Endothelial cell of umbilical vein (primary cell): ENCODE measurements at regions not wholly inside any gene's neighbourhood (a gene's known extent, or its start where the extent isn't known, plus 50 kb on each side); places are given as distances from the start of the nearest gene placed in this dataset.

ENCODE experiments used
- BruUV-seq: library from RNA; stranded (reverse); fragments of 400-500 nt; replicated peaks from 2 replicates; lab custom pipeline; 2021; lab: Mats Ljungman, UMichigan
- CTCF ChIA-PET: fragments of 300-600, 350-600 bp; sonication (Branson Sonifier 250); formaldehyde crosslinking; loops from one replicate; lab custom pipeline; 2021; ENCODE audit warnings: antibody characterized with exemption, inconsistent platforms; lab: Charles Lee
- POLR2A ChIA-PET: fragments of 300-600, 350-600 bp; sonication (Branson Sonifier 250); formaldehyde crosslinking; loops from one replicate; lab custom pipeline; 2021; ENCODE audit warnings: antibody characterized with exemption, inconsistent platforms; lab: Charles Lee
- DNase-seq: peaks from one replicate; pipeline ENCODE4 v3.0.0-alpha.2; 2011; ENCODE audit warnings: low read depth, low spot score
- FAIRE-seq: peaks from 2 replicates; lab custom pipeline; 2011; peaks lifted over from hg19 to GRCh38; lab: Jason Lieb, UNC
- H2AFZ ChIP-seq: 2 replicates; pipeline ENCODE4 v1.6.0; 2012; ENCODE audit warnings: low read depth, low read length, control low read depth, inconsistent platforms
- H3K27ac ChIP-seq: 2 replicates; pipeline ENCODE4 v1.5.1; 2011; ENCODE audit warnings: low read depth, mild to moderate bottlenecking, control low read depth, low read length, moderate library complexity; ENCODE audit not compliant: insufficient read depth
- H3K27me3 ChIP-seq, 2 experiments: 2 replicates each; pipeline versions ENCODE4 v1.6.0 to v1.6.1; 2011; ENCODE audit warnings: low read length in 2 of 2, mixed read lengths in 1 of 2; ENCODE audit not compliant: control insufficient read depth in 2 of 2, insufficient read depth in 2 of 2
- H3K36me3 ChIP-seq, 2 experiments: 2 replicates in 1 of 2; 3 replicates in 1 of 2; pipeline ENCODE4 v1.5.1; 2011; ENCODE audit warnings: low read length in 2 of 2, mild to moderate bottlenecking in 1 of 2, moderate library complexity in 1 of 2; ENCODE audit not compliant: control insufficient read depth in 2 of 2, insufficient read depth in 2 of 2; ENCODE audit errors: extremely low read depth in 1 of 2
- H3K4me1 ChIP-seq: 3 replicates; pipeline ENCODE4 v1.5.1; 2011; ENCODE audit warnings: mild to moderate bottlenecking, low read length; ENCODE audit not compliant: control insufficient read depth, insufficient read depth; ENCODE audit errors: extremely low read depth
- H3K4me2 ChIP-seq: 2 replicates; pipeline ENCODE4 v1.6.1; 2011; ENCODE audit warnings: low read length, control low read depth, mixed read lengths; ENCODE audit not compliant: insufficient read depth
- H3K4me3 ChIP-seq, 3 experiments: fragments of 200-600 bp in 1 of 3; sonication (generic), shearing (Covaris generic) in 1 of 3; replicated peaks in 1 of 3; 2 replicates each; pipeline ENCODE4 v1.5.1; 2011 to 2016; ENCODE audit warnings: control low read depth in 3 of 3, low read length in 3 of 3, mild to moderate bottlenecking in 2 of 3, inconsistent platforms in 1 of 3, low read depth in 1 of 3, moderate library complexity in 1 of 3; ENCODE audit not compliant: insufficient read depth in 1 of 3
- H3K79me2 ChIP-seq: 2 replicates; pipeline ENCODE4 v1.6.0; 2012; ENCODE audit warnings: low read length, inconsistent platforms; ENCODE audit not compliant: control insufficient read depth, insufficient read depth
- H3K9ac ChIP-seq: replicated peaks from 2 replicates; pipeline ENCODE3; 2011; ENCODE audit warnings: low read length, control low read depth; ENCODE audit not compliant: insufficient read depth; ENCODE audit errors: extremely low read depth
- H3K9me1 ChIP-seq: replicated peaks from 3 replicates; pipeline ENCODE4 v1.6.0; 2011; ENCODE audit warnings: mild to moderate bottlenecking, low read length; ENCODE audit not compliant: control insufficient read depth, insufficient read depth; ENCODE audit errors: extremely low read depth
- H3K9me3 ChIP-seq: replicated peaks from 2 replicates; pipeline ENCODE4 v1.5.1; 2012; ENCODE audit warnings: low read length, inconsistent platforms; ENCODE audit not compliant: control insufficient read depth, insufficient read depth
- H4K20me1 ChIP-seq: replicated peaks from 2 replicates; pipeline ENCODE3; 2011; ENCODE audit warnings: mild to moderate bottlenecking, low read length; ENCODE audit not compliant: control insufficient read depth, insufficient read depth; ENCODE audit errors: extremely low read depth
- CTCF ChIP-seq, 2 donors: IDR thresholded peaks; 1 replicate in 1 of 2; 2 replicates in 1 of 2; pipeline ENCODE4 v1.5.1; 2011; ENCODE audit warnings: low read length in 2 of 2, mild to moderate bottlenecking in 2 of 2, moderate library complexity in 2 of 2, control low read depth in 1 of 2, inconsistent platforms in 1 of 2, low read depth in 1 of 2; ENCODE audit not compliant: insufficient read depth in 1 of 2; ENCODE audit errors: extremely low read depth in 1 of 2
- EZH2 ChIP-seq: IDR thresholded peaks from 2 replicates; pipeline ENCODE4 v1.6.1; 2012; ENCODE audit warnings: borderline replicate concordance, low read depth, mild to moderate bottlenecking, moderate library complexity, low read length, inconsistent platforms; ENCODE audit not compliant: severe bottlenecking
- FOS ChIP-seq: IDR thresholded peaks from 2 replicates; pipeline ENCODE4 v1.6.1; 2011; ENCODE audit warnings: mild to moderate bottlenecking, low read length, moderate library complexity, borderline replicate concordance; ENCODE audit not compliant: insufficient read depth
- GATA2 ChIP-seq: IDR thresholded peaks from 2 replicates; pipeline ENCODE4 v1.7.0; 2011; ENCODE audit warnings: low read depth, mild to moderate bottlenecking, moderate library complexity, mixed read lengths, low read length; ENCODE audit not compliant: insufficient read length, insufficient read depth
- JUN ChIP-seq: IDR thresholded peaks from 2 replicates; pipeline ENCODE4 v1.6.1; 2011; ENCODE audit warnings: borderline replicate concordance, low read depth; ENCODE audit not compliant: insufficient read length, insufficient read depth
- MYC ChIP-seq: IDR thresholded peaks from one replicate; pipeline ENCODE4 v1.6.1; 2011; ENCODE audit warnings: mild to moderate bottlenecking, low read depth, low read length
- POLR2A ChIP-seq: IDR thresholded peaks from 2 replicates; pipeline ENCODE4 v1.6.1; 2012; ENCODE audit warnings: low read depth, mild to moderate bottlenecking, control low read depth, low read length
- POLR2AphosphoS5 ChIP-seq: IDR thresholded peaks from 2 replicates; pipeline ENCODE4 v1.6.1; 2012; ENCODE audit warnings: low read depth, mild to moderate bottlenecking, control low read depth, low read length, moderate library complexity; ENCODE audit not compliant: insufficient read depth
- dilution Hi-C: fragments of 300-500 bp; cut with MboI; formaldehyde crosslinking; loops from one replicate; pipeline ENCODE4 v1.15.0; 2019; ENCODE audit warnings: low sequenced_read_pairs; ENCODE audit not compliant: extremely low pct_ligation_motif_present
- intact Hi-C: fragments of 100-400 bp; cut with micrococcal nuclease; formaldehyde crosslinking; loops from one replicate; pipeline ENCODE4 v1.10.0; 2022
- TF ChIP-seq, protein P1 (sequence below): IDR thresholded peaks from 2 replicates; pipeline ENCODE4 v1.6.1; 2011; ENCODE audit not compliant: insufficient read depth, insufficient read length

- no peaks in the 10 kb centered on the region for H3K27me3 ChIP-seq
- H3K36me3 ChIP-seq, result no peaks in the 10 kb centered on the region
- no peak overlapping the region for H3K27ac ChIP-seq
- intact Hi-C loops, result no loop called here
- H3K4me3 ChIP-seq, result no peak overlapping the region
- FAIRE-seq (no peak), DNase-seq (no peak)
- CTCF ChIA-PET, result no interaction called here
- no TSS peak for BruUV-seq
- no peak overlapping the region for H3K9ac ChIP-seq
- no peaks in the 10 kb centered on the region for H3K79me2 ChIP-seq
- no peak overlapping the region for H3K4me2 ChIP-seq
- TF ChIP-seq FOS, result no peak
- H4K20me1 ChIP-seq, result no peaks in the 10 kb centered on the region
- no peaks in the 10 kb centered on the region for H3K4me1 ChIP-seq
- H2AFZ ChIP-seq, result no peak overlapping the region
- POLR2A ChIA-PET, result no interaction called here
- H3K9me3 ChIP-seq, result peaks cover 2% of the 10 kb centered on the region
- dilution Hi-C loops, result no loop called here
- no peaks in the 10 kb centered on the region for H3K9me1 ChIP-seq
Measured at GRCh38 chr7:68444956-68445355, 1153.3 kb upstream of the AUTS2 start.

GRCh38 chr7:68446183-68446582, 1152.1 kb upstream of the AUTS2 start:
- Histone ChIP-seq H4K20me1 (no peaks in the 10 kb centered on the region), H3K4me1 (no peaks in the 10 kb centered on the region), H3K9me1 (no peaks in the 10 kb centered on the region), H3K79me2 (no peaks in the 10 kb centered on the region), H3K27ac (no peak overlapping the region), H3K9me3 (peaks cover 2% of the 10 kb centered on the region), H3K4me2 (no peak overlapping the region), H3K4me3 (no peak overlapping the region), H2AFZ (no peak overlapping the region), H3K9ac (no peak overlapping the region), H3K36me3 (no peaks in the 10 kb centered on the region), H3K27me3 (no peaks in the 10 kb centered on the region)
- DNase-seq (no peak), FAIRE-seq (no peak)
- TF ChIP-seq, protein P1, sequence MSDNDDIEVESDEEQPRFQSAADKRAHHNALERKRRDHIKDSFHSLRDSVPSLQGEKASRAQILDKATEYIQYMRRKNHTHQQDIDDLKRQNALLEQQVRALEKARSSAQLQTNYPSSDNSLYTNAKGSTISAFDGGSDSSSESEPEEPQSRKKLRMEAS, result no peak
- TF ChIP-seq JUN (no peak), CTCF (IDR thresholded peaks at IDR 0.05; ENCODE audit: extremely low read depth in 1 of 2, insufficient read depth in 1 of 2, low read depth in 1 of 2, low read length in 2 of 2) (no peak), POLR2AphosphoS5 (no peak), POLR2A (no peak), GATA2 (no peak), MYC (no peak), EZH2 (no peak), FOS (no peak)
- ChIA-PET POLR2A (no interaction called here), CTCF (no interaction called here)
- BruUV-seq, result no TSS peak
- dilution Hi-C loops (no loop called here), intact Hi-C loops (no loop called here)
